ENCODE measurements at regions not wholly inside any gene's neighbourhood (a gene's known extent, or its start where the extent isn't known, plus 50 kb on each side); places are given as distances from the start of the nearest gene placed in this dataset.
"Not testable (repeated sequence)": the region's sequence is repeated elsewhere in the genome, so short reads cannot be mapped to it uniquely, and the experiment has no call there.

GRCh38 chr7:29703830-29704229, 102.5 kb upstream of the WIPF3 start:
- CTCF ChIA-PET; H3K4ac ChIP-seq (ENCODE audit: low read depth, low read length); H4K20me1 ChIP-seq (ENCODE audit: insufficient read depth, low read length); H3K36me3 ChIP-seq (ENCODE audit: control insufficient read depth, insufficient read depth, low read length); H3K9ac ChIP-seq (ENCODE audit: low read depth, low read length); DNase-seq; H4K8ac ChIP-seq (ENCODE audit: low read depth in 2 of 2, low read length in 2 of 2); H3K4me3 ChIP-seq (ENCODE audit: insufficient read depth, low read depth, low read length); H3K9me1 ChIP-seq (ENCODE audit: insufficient read depth, low read length); H2BK20ac ChIP-seq (ENCODE audit: low read depth, low read length); H2AK5ac ChIP-seq (ENCODE audit: low read depth, low read length); H3K27me3 ChIP-seq (ENCODE audit: control insufficient read depth, insufficient read depth, low read length); H3K4me2 ChIP-seq (ENCODE audit: low read depth, low read length); H2AFZ ChIP-seq (replicated peaks; ENCODE audit: low read length, poor library complexity); H3K14ac ChIP-seq (replicated peaks; ENCODE audit: low read depth, low read length); BruUV-seq (replicated peaks); H3K79me1 ChIP-seq (ENCODE audit: low read depth in 1 of 2, low read length in 2 of 2); intact Hi-C loops (cut with micrococcal nuclease); H3K9me3 ChIP-seq (ENCODE audit: control insufficient read depth, insufficient read depth, low read length); H3K23ac ChIP-seq (ENCODE audit: low read depth, low read length); H3K56ac ChIP-seq (ENCODE audit: extremely low read depth, insufficient read depth, low read length); ATAC-seq (ENCODE audit: low read depth); H2AK9ac ChIP-seq (replicated peaks; ENCODE audit: low read depth, low read length, poor library complexity); dilution Hi-C loops (cut with HindIII; ENCODE audit: low sequenced_read_pairs, unreplicated experiment); H2BK120ac ChIP-seq (ENCODE audit: low read depth, low read length); in situ Hi-C loops (cut with MboI; ENCODE audit: low sequenced_read_pairs); H4K91ac ChIP-seq (ENCODE audit: insufficient read depth, low read depth, low read length); H3K4me1 ChIP-seq (ENCODE audit: control insufficient read depth, insufficient read depth, low read length); H4K5ac ChIP-seq (ENCODE audit: low read depth, low read length); H3K18ac ChIP-seq (ENCODE audit: low read depth, low read length); H2BK15ac ChIP-seq (ENCODE audit: low read depth, low read length); H2BK5ac ChIP-seq (ENCODE audit: low read depth, low read length, poor library complexity, severe bottlenecking); H3K27ac ChIP-seq (ENCODE audit: insufficient read depth, low read length); POLR2A ChIA-PET (ENCODE audit: unreplicated experiment): not testable (repeated sequence)
- WGBS, 2 experiments (ENCODE audit: extremely low coverage in 2 of 2, insufficient read length in 1 of 2): no CpG with 5 or more reads among the region's 4 CpGs

GRCh38 chr7:29709002-29709401, 97.3 kb upstream of the WIPF3 start:
- H3K27ac ChIP-seq (ENCODE audit: insufficient read depth, low read length); H3K9me1 ChIP-seq (ENCODE audit: insufficient read depth, low read length); dilution Hi-C loops (cut with HindIII; ENCODE audit: low sequenced_read_pairs, unreplicated experiment); H2BK120ac ChIP-seq (ENCODE audit: low read depth, low read length); BruUV-seq (replicated peaks); H3K18ac ChIP-seq (ENCODE audit: low read depth, low read length); H4K20me1 ChIP-seq (ENCODE audit: insufficient read depth, low read length); H3K56ac ChIP-seq (ENCODE audit: extremely low read depth, insufficient read depth, low read length); POLR2A ChIA-PET (ENCODE audit: unreplicated experiment); H3K27me3 ChIP-seq (ENCODE audit: control insufficient read depth, insufficient read depth, low read length); intact Hi-C loops (cut with micrococcal nuclease); ATAC-seq (ENCODE audit: low read depth); H4K5ac ChIP-seq (ENCODE audit: low read depth, low read length); H3K4me2 ChIP-seq (ENCODE audit: low read depth, low read length); H3K36me3 ChIP-seq (ENCODE audit: control insufficient read depth, insufficient read depth, low read length); H4K91ac ChIP-seq (ENCODE audit: insufficient read depth, low read depth, low read length); H2BK20ac ChIP-seq (ENCODE audit: low read depth, low read length); H3K9me3 ChIP-seq (ENCODE audit: control insufficient read depth, insufficient read depth, low read length); H3K14ac ChIP-seq (replicated peaks; ENCODE audit: low read depth, low read length); H3K79me1 ChIP-seq (ENCODE audit: low read depth in 1 of 2, low read length in 2 of 2); DNase-seq; H3K23ac ChIP-seq (ENCODE audit: low read depth, low read length); H4K8ac ChIP-seq (ENCODE audit: low read depth in 2 of 2, low read length in 2 of 2); H3K4ac ChIP-seq (ENCODE audit: low read depth, low read length); H2AK5ac ChIP-seq (ENCODE audit: low read depth, low read length); H3K9ac ChIP-seq (ENCODE audit: low read depth, low read length); H2AFZ ChIP-seq (replicated peaks; ENCODE audit: low read length, poor library complexity); CTCF ChIA-PET; H3K4me3 ChIP-seq (ENCODE audit: insufficient read depth, low read depth, low read length); in situ Hi-C loops (cut with MboI; ENCODE audit: low sequenced_read_pairs); H2BK5ac ChIP-seq (ENCODE audit: low read depth, low read length, poor library complexity, severe bottlenecking); H3K4me1 ChIP-seq (ENCODE audit: control insufficient read depth, insufficient read depth, low read length); H2BK15ac ChIP-seq (ENCODE audit: low read depth, low read length); H2AK9ac ChIP-seq (replicated peaks; ENCODE audit: low read depth, low read length, poor library complexity): not testable (repeated sequence)
